ENCODE measurements at regions not wholly inside any gene's neighbourhood (a gene's known extent, or its start where the extent isn't known, plus 50 kb on each side); places are given as distances from the start of the nearest gene placed in this dataset.

- TF ChIP-seq, protein P1, sequence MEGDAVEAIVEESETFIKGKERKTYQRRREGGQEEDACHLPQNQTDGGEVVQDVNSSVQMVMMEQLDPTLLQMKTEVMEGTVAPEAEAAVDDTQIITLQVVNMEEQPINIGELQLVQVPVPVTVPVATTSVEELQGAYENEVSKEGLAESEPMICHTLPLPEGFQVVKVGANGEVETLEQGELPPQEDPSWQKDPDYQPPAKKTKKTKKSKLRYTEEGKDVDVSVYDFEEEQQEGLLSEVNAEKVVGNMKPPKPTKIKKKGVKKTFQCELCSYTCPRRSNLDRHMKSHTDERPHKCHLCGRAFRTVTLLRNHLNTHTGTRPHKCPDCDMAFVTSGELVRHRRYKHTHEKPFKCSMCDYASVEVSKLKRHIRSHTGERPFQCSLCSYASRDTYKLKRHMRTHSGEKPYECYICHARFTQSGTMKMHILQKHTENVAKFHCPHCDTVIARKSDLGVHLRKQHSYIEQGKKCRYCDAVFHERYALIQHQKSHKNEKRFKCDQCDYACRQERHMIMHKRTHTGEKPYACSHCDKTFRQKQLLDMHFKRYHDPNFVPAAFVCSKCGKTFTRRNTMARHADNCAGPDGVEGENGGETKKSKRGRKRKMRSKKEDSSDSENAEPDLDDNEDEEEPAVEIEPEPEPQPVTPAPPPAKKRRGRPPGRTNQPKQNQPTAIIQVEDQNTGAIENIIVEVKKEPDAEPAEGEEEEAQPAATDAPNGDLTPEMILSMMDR (IDR thresholded peaks at IDR 0.05; ENCODE audit: low read depth, low read length, missing input control): no peak
- TF ChIP-seq FOXA2 (IDR thresholded peaks at IDR 0.05) (peak; percentile 82), TAF1 (conservative IDR thresholded peaks at IDR 0.05) (no peak)
Measured at GRCh38 chr13:80465321-80465720, 124.4 kb upstream of the SPRY2 start (continued).

DNA sequence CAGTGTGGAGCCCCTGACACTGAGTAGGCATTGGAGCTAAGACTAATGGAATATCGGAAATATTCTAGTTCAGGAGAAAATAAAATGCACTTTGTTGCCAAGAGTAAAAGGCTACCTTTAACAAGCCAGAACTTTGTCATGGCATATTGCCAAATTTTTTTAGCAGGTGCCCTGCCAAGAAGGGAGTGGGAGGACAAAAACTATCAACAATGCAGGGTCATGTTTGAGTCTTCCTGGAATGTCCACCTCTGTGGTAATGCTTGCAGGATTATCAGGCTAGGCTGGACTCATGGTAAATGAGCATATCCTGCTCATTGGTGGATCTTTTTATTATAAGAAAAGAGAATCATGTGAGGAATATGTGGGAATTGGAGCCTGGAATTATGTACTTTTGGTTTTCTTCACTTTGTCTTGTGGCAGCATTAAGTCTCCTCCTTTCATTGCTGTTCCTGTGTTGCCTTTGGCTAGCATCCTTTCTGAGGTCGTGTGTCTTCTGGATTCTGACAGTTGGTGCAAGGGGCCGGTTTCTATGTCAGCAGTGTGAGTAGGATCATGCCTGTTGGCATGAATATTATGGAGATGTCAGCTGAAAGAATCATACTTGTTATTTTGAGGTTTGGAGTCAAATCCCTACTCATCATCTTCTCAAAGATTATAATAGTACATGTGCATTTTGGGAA lies 122.9 kb upstream of the SPRY2 start:
- no peak for DNase-seq (ENCODE audit: low spot score)
- Histone ChIP-seq H3K27me3 (ENCODE audit: control insufficient read depth in 4 of 4, insufficient read depth in 4 of 4, low read length in 3 of 4) (no peaks in the 10 kb centered on the region), H3K4me1 (ENCODE audit: control insufficient read depth in 4 of 4, insufficient read depth in 4 of 4, low read length in 3 of 4) (peaks cover 7 to 27% (median 18%) of the 10 kb centered on the region in 4 donors), H3K4me3 (ENCODE audit: low read depth in 1 of 3, low read length in 3 of 3) (no peak overlapping the region), H3K36me3 (ENCODE audit: control insufficient read depth in 4 of 4, insufficient read depth in 3 of 4, low read depth in 1 of 4, low read length in 3 of 4) (no peaks in the 10 kb centered on the region), H3K9ac (ENCODE audit: low read depth in 1 of 2, low read length in 2 of 2) (no peak overlapping the region), H3K9me3 (ENCODE audit: control insufficient read depth in 4 of 4, low read length in 3 of 4) (no peaks in the 10 kb centered on the region), H3K27ac (ENCODE audit: low read depth in 1 of 2, low read length in 2 of 2) (no peak overlapping the region)
- TF ChIP-seq YY1 (IDR thresholded peaks at IDR 0.05) (peak; percentile 65), TAF1 (conservative IDR thresholded peaks at IDR 0.05) (no peak), NR2F2 (IDR thresholded peaks at IDR 0.05) (no peak), JUND (IDR thresholded peaks at IDR 0.05) (peak; percentile 39 to 60), RXRA (IDR thresholded peaks at IDR 0.05) (peak; percentile 62 to 79), FOXA1 (IDR thresholded peaks at IDR 0.05) (peak; percentile 46), GABPA (IDR thresholded peaks at IDR 0.05 in 1 of 2, conservative IDR thresholded peaks at IDR 0.05 in 1 of 2) (no peak), HNF4A (conservative IDR thresholded peaks at IDR 0.05) (peak; percentile 61 to 71), SP1 (IDR thresholded peaks at IDR 0.05) (peak; percentile 57), HNF4G (IDR thresholded peaks at IDR 0.05) (no peak), FOXA2 (IDR thresholded peaks at IDR 0.05) (peak; percentile 31), RAD21 (IDR thresholded peaks at IDR 0.05) (peak; percentile 41 to 52), EGR1 (IDR thresholded peaks at IDR 0.05; ENCODE audit: low read depth in 2 of 2) (peak in 1 of 2 donors; percentile 54)
- TF ChIP-seq, protein P1 (IDR thresholded peaks at IDR 0.05; ENCODE audit: low read depth, low read length, missing input control): no peak
- TF ChIP-seq, protein P2, sequence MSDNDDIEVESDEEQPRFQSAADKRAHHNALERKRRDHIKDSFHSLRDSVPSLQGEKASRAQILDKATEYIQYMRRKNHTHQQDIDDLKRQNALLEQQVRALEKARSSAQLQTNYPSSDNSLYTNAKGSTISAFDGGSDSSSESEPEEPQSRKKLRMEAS (IDR thresholded peaks at IDR 0.05): peak; percentile 11
- TF ChIP-seq, protein P3, sequence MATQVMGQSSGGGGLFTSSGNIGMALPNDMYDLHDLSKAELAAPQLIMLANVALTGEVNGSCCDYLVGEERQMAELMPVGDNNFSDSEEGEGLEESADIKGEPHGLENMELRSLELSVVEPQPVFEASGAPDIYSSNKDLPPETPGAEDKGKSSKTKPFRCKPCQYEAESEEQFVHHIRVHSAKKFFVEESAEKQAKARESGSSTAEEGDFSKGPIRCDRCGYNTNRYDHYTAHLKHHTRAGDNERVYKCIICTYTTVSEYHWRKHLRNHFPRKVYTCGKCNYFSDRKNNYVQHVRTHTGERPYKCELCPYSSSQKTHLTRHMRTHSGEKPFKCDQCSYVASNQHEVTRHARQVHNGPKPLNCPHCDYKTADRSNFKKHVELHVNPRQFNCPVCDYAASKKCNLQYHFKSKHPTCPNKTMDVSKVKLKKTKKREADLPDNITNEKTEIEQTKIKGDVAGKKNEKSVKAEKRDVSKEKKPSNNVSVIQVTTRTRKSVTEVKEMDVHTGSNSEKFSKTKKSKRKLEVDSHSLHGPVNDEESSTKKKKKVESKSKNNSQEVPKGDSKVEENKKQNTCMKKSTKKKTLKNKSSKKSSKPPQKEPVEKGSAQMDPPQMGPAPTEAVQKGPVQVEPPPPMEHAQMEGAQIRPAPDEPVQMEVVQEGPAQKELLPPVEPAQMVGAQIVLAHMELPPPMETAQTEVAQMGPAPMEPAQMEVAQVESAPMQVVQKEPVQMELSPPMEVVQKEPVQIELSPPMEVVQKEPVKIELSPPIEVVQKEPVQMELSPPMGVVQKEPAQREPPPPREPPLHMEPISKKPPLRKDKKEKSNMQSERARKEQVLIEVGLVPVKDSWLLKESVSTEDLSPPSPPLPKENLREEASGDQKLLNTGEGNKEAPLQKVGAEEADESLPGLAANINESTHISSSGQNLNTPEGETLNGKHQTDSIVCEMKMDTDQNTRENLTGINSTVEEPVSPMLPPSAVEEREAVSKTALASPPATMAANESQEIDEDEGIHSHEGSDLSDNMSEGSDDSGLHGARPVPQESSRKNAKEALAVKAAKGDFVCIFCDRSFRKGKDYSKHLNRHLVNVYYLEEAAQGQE (IDR thresholded peaks at IDR 0.05): peak; percentile 25
- TF ChIP-seq, protein P4, sequence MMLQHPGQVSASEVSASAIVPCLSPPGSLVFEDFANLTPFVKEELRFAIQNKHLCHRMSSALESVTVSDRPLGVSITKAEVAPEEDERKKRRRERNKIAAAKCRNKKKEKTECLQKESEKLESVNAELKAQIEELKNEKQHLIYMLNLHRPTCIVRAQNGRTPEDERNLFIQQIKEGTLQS (IDR thresholded peaks at IDR 0.05): no peak
- TF ChIP-seq, protein P5, sequence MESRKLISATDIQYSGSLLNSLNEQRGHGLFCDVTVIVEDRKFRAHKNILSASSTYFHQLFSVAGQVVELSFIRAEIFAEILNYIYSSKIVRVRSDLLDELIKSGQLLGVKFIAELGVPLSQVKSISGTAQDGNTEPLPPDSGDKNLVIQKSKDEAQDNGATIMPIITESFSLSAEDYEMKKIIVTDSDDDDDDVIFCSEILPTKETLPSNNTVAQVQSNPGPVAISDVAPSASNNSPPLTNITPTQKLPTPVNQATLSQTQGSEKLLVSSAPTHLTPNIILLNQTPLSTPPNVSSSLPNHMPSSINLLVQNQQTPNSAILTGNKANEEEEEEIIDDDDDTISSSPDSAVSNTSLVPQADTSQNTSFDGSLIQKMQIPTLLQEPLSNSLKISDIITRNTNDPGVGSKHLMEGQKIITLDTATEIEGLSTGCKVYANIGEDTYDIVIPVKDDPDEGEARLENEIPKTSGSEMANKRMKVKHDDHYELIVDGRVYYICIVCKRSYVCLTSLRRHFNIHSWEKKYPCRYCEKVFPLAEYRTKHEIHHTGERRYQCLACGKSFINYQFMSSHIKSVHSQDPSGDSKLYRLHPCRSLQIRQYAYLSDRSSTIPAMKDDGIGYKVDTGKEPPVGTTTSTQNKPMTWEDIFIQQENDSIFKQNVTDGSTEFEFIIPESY (IDR thresholded peaks at IDR 0.05): no peak
- WGBS: 49% methylated on average over 3 of the region's 3 CpGs
